Cardiac fibroblast (primary cell): ENCODE measurements at regions not wholly inside any gene's neighbourhood (a gene's known extent, or its start where the extent isn't known, plus 50 kb on each side); places are given as distances from the start of the nearest gene placed in this dataset.
A peak's percentile ranks its signal among the peaks of the same experiment; 100 is the strongest.

Source experiments
- DNase-seq, 2 donors: peaks; one replicate each; pipeline versions ENCODE4 v3.0.0 to v3.0.0-alpha.2; 2010; ENCODE audit warnings: low read depth in 2 of 2
- H3K4me3 ChIP-seq, 2 donors: replicated peaks in 1 of 2; 1 replicate in 1 of 2; 2 replicates in 1 of 2; pipeline ENCODE4 v1.5.1; 2011; ENCODE audit warnings: low read depth in 2 of 2, low read length in 2 of 2, mild to moderate bottlenecking in 2 of 2, moderate library complexity in 1 of 2
- TF ChIP-seq, protein P1 (sequence below): IDR thresholded peaks from one replicate; pipeline ENCODE4 v1.5.1; 2011; ENCODE audit warnings: low read depth, mild to moderate bottlenecking, low read length, inconsistent platforms

GRCh38 chr2:234828382-234829073 is 123.3 kb upstream of the SH3BP4 start:
- H3K4me3 ChIP-seq = no peak overlapping the region
- TF ChIP-seq, protein P1, sequence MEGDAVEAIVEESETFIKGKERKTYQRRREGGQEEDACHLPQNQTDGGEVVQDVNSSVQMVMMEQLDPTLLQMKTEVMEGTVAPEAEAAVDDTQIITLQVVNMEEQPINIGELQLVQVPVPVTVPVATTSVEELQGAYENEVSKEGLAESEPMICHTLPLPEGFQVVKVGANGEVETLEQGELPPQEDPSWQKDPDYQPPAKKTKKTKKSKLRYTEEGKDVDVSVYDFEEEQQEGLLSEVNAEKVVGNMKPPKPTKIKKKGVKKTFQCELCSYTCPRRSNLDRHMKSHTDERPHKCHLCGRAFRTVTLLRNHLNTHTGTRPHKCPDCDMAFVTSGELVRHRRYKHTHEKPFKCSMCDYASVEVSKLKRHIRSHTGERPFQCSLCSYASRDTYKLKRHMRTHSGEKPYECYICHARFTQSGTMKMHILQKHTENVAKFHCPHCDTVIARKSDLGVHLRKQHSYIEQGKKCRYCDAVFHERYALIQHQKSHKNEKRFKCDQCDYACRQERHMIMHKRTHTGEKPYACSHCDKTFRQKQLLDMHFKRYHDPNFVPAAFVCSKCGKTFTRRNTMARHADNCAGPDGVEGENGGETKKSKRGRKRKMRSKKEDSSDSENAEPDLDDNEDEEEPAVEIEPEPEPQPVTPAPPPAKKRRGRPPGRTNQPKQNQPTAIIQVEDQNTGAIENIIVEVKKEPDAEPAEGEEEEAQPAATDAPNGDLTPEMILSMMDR = no peak
- DNase-seq = no peak

DNA sequence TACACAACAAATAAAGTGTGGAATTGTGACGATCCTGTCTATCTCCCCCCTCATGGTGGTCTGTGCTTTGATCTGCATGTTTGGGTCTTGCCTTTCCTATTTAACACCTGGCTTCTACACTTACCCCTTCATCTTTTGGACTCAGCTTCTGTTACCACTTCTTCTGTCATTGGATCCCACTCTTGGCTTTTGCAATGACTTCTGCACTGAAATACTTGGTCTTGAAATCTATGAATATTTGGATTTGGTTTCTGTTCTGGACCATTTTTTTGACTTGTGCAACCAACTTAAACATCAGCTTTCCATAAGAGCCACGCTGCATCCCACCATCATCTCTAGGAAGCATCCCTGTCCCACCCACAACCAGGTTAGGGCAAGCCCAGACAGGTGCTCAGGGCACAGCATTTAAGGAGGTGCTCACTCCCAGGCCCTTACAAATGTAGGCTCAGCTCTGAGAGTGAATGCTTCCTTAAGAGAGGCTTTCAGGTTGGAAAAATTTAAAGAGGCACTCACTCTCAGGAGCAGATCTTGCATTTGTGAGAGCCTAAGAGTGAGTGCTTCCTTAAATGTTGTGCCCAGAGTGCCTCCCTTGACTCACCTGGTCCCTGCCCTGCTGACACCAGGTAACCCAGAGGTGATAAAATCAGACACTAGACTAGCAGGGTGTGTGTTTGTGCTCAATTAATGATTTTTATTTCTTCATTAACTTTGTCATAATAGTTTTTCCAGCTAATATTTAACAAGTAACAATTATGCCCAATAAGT is 124.5 kb upstream of the SH3BP4 start:
- no peak overlapping the region for H3K4me3 ChIP-seq
- TF ChIP-seq, protein P1 = no peak
- peak in 1 of 2 donors; percentile 43 for DNase-seq

- H3K4me3 ChIP-seq = no peak overlapping the region
- TF ChIP-seq, protein P1 = no peak
- peak in 1 of 2 donors; percentile 51 for DNase-seq
Observed at GRCh38 chr2:234826681-234827080, 125.1 kb upstream of the SH3BP4 start.

DNA sequence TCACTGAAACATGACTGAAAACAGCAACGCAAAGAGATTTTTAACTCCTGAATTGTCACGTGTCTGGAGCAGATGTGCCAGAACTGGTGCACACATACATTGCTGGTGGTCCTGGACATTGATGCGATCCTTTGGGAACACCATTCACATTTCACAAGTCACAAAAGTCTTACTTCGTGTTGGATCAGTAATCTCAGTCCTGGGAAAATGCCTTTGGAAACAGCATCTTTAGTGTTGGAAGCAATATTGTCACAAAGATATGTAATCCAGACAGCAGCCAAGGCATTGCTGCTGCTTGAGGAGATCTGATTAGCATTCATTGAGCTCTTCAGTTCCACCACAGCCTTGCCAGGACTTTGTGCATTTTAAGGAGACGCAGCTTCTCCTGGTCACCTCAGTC is 126.2 kb upstream of the SH3BP4 start:
- H3K4me3 ChIP-seq = no peak overlapping the region
- TF ChIP-seq, protein P1 = no peak
- no peak for DNase-seq

DNA sequence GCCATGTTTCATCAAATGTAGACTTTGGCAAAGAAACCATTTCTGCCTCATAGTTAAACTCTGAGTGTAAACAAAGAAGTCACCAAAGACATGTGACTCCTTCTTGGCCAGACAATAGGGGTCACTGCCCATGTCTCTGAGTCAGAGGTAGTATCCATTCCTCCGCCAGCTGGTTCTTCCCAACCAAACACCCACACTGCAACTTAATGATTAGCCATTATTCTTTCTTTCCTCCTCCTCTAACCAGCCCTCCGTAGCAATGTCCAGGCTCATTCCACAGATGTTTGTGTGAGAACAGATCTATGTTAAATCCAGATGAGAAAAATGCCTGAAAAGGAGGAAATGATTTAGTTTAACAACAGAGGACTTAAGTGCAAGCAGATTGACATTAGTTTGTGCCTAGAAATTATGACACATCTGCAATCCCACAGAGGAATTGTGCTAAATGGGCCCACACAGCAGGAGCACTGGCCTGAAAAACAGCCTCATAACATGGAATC is 127.9 kb upstream of the SH3BP4 start:
- peak; percentile 95 to 98 for DNase-seq

DNA sequence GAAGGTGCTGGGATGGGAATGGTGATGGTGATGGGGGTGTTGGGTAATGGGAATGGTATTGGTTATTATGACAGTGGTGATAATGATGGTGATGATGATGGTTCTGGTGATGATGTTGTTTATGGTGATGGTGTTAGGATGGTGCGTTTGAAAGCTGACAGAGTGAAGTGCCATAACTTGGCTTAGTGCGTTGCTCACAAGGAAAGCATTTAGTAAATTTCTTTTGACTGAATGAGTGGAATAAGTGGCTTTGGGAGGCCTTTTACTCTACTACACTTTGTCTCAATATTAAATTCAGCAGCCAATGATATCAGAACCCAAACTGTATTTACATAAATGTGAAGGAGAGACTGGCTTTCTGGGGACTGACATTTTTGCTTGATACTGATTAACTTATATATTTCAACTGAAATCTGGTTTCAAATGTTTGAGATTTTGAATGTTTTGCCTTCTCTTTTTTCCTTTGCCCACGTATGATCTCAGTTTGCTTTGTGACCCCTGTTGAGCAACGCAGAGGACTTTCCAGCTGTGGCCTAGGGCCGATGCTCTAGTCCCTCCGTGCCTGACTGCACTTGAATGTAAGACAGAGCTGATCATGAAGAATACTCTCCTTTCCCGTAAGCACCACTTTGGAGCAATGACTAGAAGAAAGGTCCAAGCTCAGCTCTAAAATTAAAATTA is 128.5 kb upstream of the SH3BP4 start:
- TF ChIP-seq, protein P1 = no peak
- no peak for DNase-seq

More for the DNA sequence above, 127.9 kb upstream of the SH3BP4 start:
- TF ChIP-seq, protein P1 = no peak
- no peak overlapping the region for H3K4me3 ChIP-seq

More for the DNA sequence above, 128.5 kb upstream of the SH3BP4 start:
- no peak overlapping the region for H3K4me3 ChIP-seq
